AG10803 (cell line): ENCODE measurements at regions not wholly inside any gene's neighbourhood (a gene's known extent, or its start where the extent isn't known, plus 50 kb on each side); places are given as distances from the start of the nearest gene placed in this dataset.

ENCODE experiments used
- DNase-seq: peaks from one replicate; pipeline ENCODE4 v3.0.0; 2010; ENCODE audit warnings: low read depth
- H3K4me3 ChIP-seq: 2 replicates; pipeline ENCODE4 v1.5.1; 2011; ENCODE audit warnings: mild to moderate bottlenecking, low read length, control low read depth
- TF ChIP-seq, protein P1 (sequence below): conservative IDR thresholded peaks from 2 replicates; pipeline ENCODE4 v1.5.1; 2011; ENCODE audit warnings: mild to moderate bottlenecking, low read length, control low read depth, inconsistent platforms

DNA sequence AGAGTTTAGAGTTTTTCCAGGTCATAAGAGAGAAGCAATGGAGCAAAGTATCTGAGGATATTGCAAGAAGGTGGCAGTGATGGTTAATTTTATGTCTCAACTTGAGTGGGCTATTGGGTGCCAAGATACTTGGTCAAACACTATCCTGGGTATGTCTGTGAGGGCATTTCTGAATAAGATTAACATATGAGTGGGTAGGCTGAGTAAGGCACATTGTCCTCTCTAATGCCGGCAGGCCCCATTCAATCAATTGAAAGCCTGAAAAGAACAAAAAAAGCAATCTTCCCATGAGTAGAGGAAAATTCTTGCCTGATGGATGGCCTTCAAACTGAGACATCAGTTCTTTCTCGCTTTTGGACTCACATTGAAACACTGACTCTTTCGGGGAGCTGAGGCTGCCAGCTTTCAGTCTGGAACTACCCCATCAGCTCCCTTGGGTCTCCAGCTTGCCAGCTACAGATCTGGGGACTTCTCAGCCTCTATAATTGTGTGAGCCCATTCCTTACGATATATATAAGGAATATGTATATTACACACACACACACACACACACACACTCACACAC, 228.8 kb downstream of the BUD13 start:
- no peak overlapping the region for H3K4me3 ChIP-seq
- no peak for DNase-seq
- TF ChIP-seq, protein P1, sequence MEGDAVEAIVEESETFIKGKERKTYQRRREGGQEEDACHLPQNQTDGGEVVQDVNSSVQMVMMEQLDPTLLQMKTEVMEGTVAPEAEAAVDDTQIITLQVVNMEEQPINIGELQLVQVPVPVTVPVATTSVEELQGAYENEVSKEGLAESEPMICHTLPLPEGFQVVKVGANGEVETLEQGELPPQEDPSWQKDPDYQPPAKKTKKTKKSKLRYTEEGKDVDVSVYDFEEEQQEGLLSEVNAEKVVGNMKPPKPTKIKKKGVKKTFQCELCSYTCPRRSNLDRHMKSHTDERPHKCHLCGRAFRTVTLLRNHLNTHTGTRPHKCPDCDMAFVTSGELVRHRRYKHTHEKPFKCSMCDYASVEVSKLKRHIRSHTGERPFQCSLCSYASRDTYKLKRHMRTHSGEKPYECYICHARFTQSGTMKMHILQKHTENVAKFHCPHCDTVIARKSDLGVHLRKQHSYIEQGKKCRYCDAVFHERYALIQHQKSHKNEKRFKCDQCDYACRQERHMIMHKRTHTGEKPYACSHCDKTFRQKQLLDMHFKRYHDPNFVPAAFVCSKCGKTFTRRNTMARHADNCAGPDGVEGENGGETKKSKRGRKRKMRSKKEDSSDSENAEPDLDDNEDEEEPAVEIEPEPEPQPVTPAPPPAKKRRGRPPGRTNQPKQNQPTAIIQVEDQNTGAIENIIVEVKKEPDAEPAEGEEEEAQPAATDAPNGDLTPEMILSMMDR = no peak

DNA sequence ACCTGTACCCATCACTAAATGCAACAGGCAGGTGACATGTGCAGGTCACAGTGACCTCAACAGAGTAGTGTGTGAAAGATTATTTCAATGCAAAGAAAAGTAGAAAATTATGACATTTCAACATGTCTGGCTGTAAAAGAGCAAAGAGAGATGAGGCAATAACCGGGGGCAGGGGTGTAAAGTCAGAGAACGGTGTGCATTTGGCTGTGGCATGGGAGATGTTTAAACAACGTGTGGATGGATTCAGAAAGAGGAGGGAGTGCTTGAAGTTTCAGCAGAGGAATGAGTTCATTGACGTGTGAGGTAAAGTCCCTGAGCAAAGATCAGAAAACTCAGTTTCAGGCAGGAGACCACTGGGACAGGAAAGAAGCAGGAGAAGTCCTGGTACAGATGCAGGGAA, 229.7 kb downstream of the BUD13 start:
- H3K4me3 ChIP-seq = no peak overlapping the region
- TF ChIP-seq, protein P1 = no peak
- no peak for DNase-seq

DNA sequence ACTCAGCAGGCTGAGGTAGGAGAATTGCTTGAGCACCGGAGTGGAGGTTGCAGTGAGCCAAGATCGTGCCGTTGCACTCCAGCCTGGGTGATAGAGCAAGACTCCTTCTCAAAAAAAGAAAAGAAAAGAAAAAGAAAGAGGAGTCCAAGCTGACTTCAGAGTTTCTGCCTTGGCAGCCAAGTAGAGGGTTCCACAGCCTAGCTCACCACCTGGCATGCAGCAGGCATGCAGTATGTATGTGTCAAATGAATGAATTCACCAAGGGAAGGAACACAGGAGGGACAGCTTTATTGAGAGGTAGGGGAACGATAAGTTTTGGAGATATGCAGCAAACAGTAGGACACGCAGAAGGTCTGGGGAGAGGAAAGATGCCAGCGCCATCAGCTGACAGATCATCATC, 230.4 kb downstream of the BUD13 start:
- H3K4me3 ChIP-seq = no peak overlapping the region
- TF ChIP-seq, protein P1 = no peak
- DNase-seq = no peak

DNA sequence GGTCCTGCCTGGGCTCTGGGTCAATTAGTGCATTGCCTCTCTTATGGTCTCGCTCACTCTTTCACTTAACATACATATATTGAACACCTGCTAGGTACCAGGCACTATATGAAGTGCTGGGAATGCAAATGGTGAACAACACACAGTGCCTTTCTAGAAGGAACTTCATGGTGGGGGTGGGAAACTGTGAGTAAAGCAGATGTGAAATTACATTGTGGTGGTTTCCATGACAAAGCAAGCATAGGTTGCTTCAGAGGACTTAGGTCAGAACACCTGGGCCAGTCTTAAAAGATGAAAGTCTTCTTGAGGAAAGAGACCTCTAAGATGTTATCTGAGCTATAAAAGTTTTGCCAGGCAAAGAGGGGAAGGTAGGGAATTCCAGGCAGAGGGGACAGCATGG, 231.3 kb downstream of the BUD13 start:
- DNase-seq = no peak
- TF ChIP-seq, protein P1 = no peak
- H3K4me3 ChIP-seq = no peak overlapping the region

DNA sequence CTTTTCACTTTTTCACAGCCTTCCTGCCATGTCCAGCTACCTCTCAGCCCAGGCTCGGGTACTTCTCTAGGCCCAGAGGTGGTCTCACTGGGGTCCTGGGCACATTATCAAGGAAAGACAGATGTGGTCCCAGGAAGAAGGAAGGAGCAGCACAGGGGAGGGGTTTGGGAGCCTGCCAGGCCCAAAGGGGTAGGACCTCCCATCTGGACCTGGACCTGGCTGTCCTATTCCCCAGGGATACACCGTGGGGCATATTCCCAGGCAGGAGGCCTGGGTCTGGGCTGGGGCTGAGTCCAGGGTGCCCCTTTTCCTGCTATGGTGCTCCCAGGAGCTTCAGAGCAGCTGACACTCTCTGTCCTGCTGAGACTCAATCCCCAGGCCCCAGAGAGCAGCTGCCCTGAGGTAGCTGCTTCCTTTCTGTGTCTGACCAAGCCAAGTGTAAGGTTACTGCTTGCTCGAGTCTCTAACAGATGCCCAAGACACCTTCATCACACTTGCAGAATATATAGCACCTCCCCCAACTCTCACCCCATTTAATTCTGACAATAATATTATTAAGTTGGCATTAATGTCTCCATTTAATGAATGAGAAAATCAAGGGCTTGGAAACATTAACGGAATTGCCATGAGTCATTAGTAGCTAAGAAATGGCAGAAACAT, 232.0 kb downstream of the BUD13 start:
- TF ChIP-seq, protein P1 = no peak
- no peak for DNase-seq
- no peak overlapping the region for H3K4me3 ChIP-seq

DNA sequence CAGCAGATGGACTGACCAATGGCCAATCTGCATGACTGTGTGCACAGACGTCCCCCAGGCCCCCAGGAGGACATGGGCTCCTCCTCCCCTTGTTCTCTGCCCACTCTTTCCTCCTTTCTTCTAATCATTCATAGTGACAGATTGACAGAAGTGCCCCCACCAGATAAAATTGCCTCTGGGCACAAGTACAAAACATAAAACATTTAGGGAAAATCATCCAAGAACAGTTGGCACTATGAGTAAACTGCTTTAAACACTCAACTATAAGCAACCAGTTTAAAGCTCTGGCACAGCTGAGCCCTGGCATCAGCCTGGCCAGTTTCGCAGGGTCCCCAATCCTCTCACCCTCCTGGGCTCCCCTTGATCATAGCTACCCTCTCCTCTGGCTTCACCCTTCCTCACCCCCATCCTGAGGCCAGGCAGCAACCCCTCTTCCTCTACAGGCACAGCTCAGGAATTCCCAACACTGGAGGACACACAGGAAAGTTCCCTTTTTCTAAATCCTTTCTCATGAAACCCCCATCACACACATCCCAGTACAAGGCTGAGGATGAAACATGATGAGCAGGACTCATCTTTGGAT, 232.9 kb downstream of the BUD13 start:
- H3K4me3 ChIP-seq = no peak overlapping the region
- TF ChIP-seq, protein P1 = no peak
- no peak for DNase-seq

DNA sequence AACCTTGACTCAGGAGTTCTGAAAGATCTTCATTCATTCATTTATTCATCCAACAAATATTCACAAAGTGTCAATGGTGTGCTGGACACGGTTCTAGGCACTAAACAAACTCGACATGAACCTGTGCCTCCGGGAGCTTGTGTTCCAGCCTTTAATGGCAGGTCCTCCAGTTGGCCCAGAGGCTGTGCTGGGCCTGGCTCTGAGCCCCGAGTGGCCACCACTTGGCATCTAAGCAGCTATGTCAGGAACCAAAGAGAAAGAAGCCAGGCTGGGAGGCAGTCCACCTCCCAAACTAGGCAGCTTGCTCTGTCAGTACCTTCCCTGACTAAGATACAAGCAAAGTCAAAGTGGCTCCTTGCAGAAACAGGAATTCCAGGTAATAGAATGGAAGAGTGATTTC, 233.6 kb downstream of the BUD13 start:
- DNase-seq = no peak
- H3K4me3 ChIP-seq = no peak overlapping the region
- TF ChIP-seq, protein P1 = no peak
